ENCODE measurements at regions not wholly inside any gene's neighbourhood (a gene's known extent, or its start where the extent isn't known, plus 50 kb on each side); places are given as distances from the start of the nearest gene placed in this dataset.
"Not testable (repeated sequence)": the region's sequence is repeated elsewhere in the genome, so short reads cannot be mapped to it uniquely, and the experiment has no call there.

- H3K27ac ChIP-seq (ENCODE audit: low read depth, low read length); H3K36me3 ChIP-seq (ENCODE audit: control insufficient read depth in 1 of 2, insufficient read depth in 2 of 2, low read length in 2 of 2); RAD21 ChIA-PET (ENCODE audit: low non-redundant PET in 1 of 2, low total read pairs in 2 of 2, uncharacterized antibody in 2 of 2, unreplicated experiment in 2 of 2); H3K4me1 ChIP-seq (ENCODE audit: control insufficient read depth in 1 of 2, insufficient read depth in 2 of 2, low read length in 2 of 2); BruUV-seq (replicated peaks); ATAC-seq; H3K27me3 ChIP-seq (ENCODE audit: insufficient read depth, low read length); CTCF ChIA-PET; H3K79me2 ChIP-seq (ENCODE audit: insufficient read depth, low read length); H4K20me1 ChIP-seq (ENCODE audit: insufficient read depth); DNase-seq (ENCODE audit: low read depth, low spot score); intact Hi-C loops (cut with micrococcal nuclease); H3K4me2 ChIP-seq (ENCODE audit: low read length); H3K9me3 ChIP-seq (ENCODE audit: control insufficient read depth in 1 of 2, insufficient read depth in 1 of 2, low read depth in 1 of 2, low read length in 2 of 2); POLR2A ChIA-PET; H3K4me3 ChIP-seq (replicated peaks in 1 of 2; ENCODE audit: low read depth in 1 of 2, low read length in 2 of 2); H3K9ac ChIP-seq (ENCODE audit: low read length); H2AFZ ChIP-seq (ENCODE audit: low read depth, low read length, poor library complexity, severe bottlenecking); H3K9me2 ChIP-seq (ENCODE audit: insufficient read depth): not testable (repeated sequence)
These were observed 193.4 kb downstream of the XPNPEP1 start for GRCh38 chr10:109729895-109730294.

GRCh38 chr10:109727436-109727835, 195.9 kb downstream of the XPNPEP1 start:
- no peak for ATAC-seq
- Histone ChIP-seq H4K20me1 (ENCODE audit: insufficient read depth) (no peaks in the 10 kb centered on the region), H3K9me3 (ENCODE audit: control insufficient read depth in 1 of 2, insufficient read depth in 1 of 2, low read depth in 1 of 2, low read length in 2 of 2) (no peaks in the 10 kb centered on the region), H3K27me3 (ENCODE audit: insufficient read depth, low read length) (no peaks in the 10 kb centered on the region), H2AFZ (ENCODE audit: low read depth, low read length, poor library complexity, severe bottlenecking) (no peak overlapping the region), H3K4me1 (ENCODE audit: control insufficient read depth in 1 of 2, insufficient read depth in 2 of 2, low read length in 2 of 2) (no peaks in the 10 kb centered on the region), H3K9ac (ENCODE audit: low read length) (no peak overlapping the region), H3K27ac (ENCODE audit: low read depth, low read length) (no peak overlapping the region), H3K4me3 (replicated peaks in 1 of 2; ENCODE audit: low read depth in 1 of 2, low read length in 2 of 2) (no peak overlapping the region), H3K4me2 (ENCODE audit: low read length) (no peak overlapping the region), H3K9me2 (ENCODE audit: insufficient read depth) (no peaks in the 10 kb centered on the region), H3K79me2 (ENCODE audit: insufficient read depth, low read length) (no peaks in the 10 kb centered on the region), H3K36me3 (ENCODE audit: control insufficient read depth in 1 of 2, insufficient read depth in 2 of 2, low read length in 2 of 2) (no peaks in the 10 kb centered on the region)
- TF ChIP-seq ZNF274 (IDR thresholded peaks at IDR 0.05; ENCODE audit: low read depth, low read length) (no peak), SIN3A (IDR thresholded peaks at IDR 0.05; ENCODE audit: low read depth) (no peak), POLR2A (IDR thresholded peaks at IDR 0.05; ENCODE audit: borderline replicate concordance, extremely low read depth, insufficient read depth, insufficient read length) (no peak)
- POLR2A ChIA-PET = no interaction called here
- intact Hi-C loops (cut with micrococcal nuclease) = no loop called here
- CTCF ChIA-PET = no interaction called here
- RAD21 ChIA-PET (ENCODE audit: low non-redundant PET in 1 of 2, low total read pairs in 2 of 2, uncharacterized antibody in 2 of 2, unreplicated experiment in 2 of 2) = no interaction called here
- no peak for DNase-seq (ENCODE audit: low read depth, low spot score)
- no TSS peak for BruUV-seq (replicated peaks)

- DNase-seq (ENCODE audit: low read depth, low spot score) (no peak), ATAC-seq (no peak)
- no peaks in the 10 kb centered on the region for H3K36me3 ChIP-seq (ENCODE audit: control insufficient read depth in 1 of 2, insufficient read depth in 2 of 2, low read length in 2 of 2)
- H3K4me1 ChIP-seq (ENCODE audit: control insufficient read depth in 1 of 2, insufficient read depth in 2 of 2, low read length in 2 of 2) = no peaks in the 10 kb centered on the region
- BruUV-seq (replicated peaks) = no TSS peak
- no peaks in the 10 kb centered on the region for H3K9me3 ChIP-seq (ENCODE audit: control insufficient read depth in 1 of 2, insufficient read depth in 1 of 2, low read depth in 1 of 2, low read length in 2 of 2)
- intact Hi-C loops (cut with micrococcal nuclease) = no loop called here
- no peak overlapping the region for H3K4me3 ChIP-seq (replicated peaks in 1 of 2; ENCODE audit: low read depth in 1 of 2, low read length in 2 of 2)
- H2AFZ ChIP-seq (ENCODE audit: low read depth, low read length, poor library complexity, severe bottlenecking) = no peak overlapping the region
- no peaks in the 10 kb centered on the region for H3K27me3 ChIP-seq (ENCODE audit: insufficient read depth, low read length)
- no peak overlapping the region for H3K27ac ChIP-seq (ENCODE audit: low read depth, low read length)
- CTCF ChIA-PET = no interaction called here
- H3K9ac ChIP-seq (ENCODE audit: low read length) = no peak overlapping the region
- RAD21 ChIA-PET (ENCODE audit: low non-redundant PET in 1 of 2, low total read pairs in 2 of 2, uncharacterized antibody in 2 of 2, unreplicated experiment in 2 of 2) = no interaction called here
- TF ChIP-seq YY1 (IDR thresholded peaks at IDR 0.05; ENCODE audit: extremely low read depth, insufficient replicate concordance, low read depth, low read length) (no peak), TCF7L2 (IDR thresholded peaks at IDR 0.05; ENCODE audit: borderline replicate concordance, extremely low read depth, insufficient read depth, insufficient read length) (no peak), SIN3A (IDR thresholded peaks at IDR 0.05; ENCODE audit: low read depth) (no peak), SRF (IDR thresholded peaks at IDR 0.05; ENCODE audit: low read depth) (no peak), JUND (IDR thresholded peaks at IDR 0.05) (no peak)
- no peak overlapping the region for H3K4me2 ChIP-seq (ENCODE audit: low read length)
- no peaks in the 10 kb centered on the region for H3K9me2 ChIP-seq (ENCODE audit: insufficient read depth)
- H3K79me2 ChIP-seq (ENCODE audit: insufficient read depth, low read length) = no peaks in the 10 kb centered on the region
- POLR2A ChIA-PET = no interaction called here
- no peaks in the 10 kb centered on the region for H4K20me1 ChIP-seq (ENCODE audit: insufficient read depth)
These were observed 196.8 kb downstream of the XPNPEP1 start for GRCh38 chr10:109726473-109726872.

Data from HCT116 (cell line).